ENCODE measurements at regions not wholly inside any gene's neighbourhood (a gene's known extent, or its start where the extent isn't known, plus 50 kb on each side); places are given as distances from the start of the nearest gene placed in this dataset.

DNA sequence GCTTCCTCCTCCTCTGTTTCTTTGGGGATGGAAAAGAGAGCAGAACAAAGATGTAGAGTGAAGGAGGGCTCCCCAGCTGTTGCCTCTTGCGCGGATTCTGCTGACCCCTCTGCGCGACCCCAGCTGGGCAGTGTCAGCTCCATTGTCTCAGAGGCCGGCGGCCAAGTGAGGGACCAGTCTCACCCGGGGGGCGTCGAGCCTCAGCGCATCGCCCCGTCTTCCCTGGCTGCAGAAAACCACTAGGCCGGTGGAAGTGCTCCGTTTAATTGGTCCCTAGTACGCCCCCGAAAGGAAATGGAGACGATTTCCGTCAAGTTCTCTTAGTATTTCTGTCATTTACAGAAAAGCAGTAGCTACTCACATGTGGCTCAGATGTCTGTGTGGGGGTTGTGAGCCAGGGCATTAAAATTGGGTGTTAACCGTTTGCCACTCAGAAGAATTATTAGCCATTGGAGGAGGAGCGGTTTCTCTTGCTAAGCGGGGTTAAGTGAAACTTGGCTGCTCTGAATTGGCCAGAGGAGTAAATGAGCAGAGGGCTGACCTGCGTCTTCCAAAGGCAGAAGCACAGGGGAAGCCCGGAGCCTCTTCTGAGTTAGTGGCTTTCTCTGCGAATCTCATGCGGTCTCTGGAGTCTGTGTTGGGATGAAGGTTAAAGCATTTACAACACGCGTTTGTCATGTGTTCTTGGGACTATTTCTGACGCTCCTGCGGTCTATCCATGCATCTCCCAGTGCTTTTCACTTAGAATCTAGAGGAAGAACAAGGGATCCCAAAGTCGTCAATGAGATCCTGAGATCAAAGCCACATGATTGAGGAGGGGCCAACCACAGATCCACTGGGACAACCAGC is 132.8 kb upstream of the MYO16 start:
- peak in 3 of 11 donors; percentile 13 to 34 (median 20) for DNase-seq (ENCODE audit: extremely low read depth in 1 of 11, low read depth in 9 of 11, low spot score in 4 of 11)

DNA sequence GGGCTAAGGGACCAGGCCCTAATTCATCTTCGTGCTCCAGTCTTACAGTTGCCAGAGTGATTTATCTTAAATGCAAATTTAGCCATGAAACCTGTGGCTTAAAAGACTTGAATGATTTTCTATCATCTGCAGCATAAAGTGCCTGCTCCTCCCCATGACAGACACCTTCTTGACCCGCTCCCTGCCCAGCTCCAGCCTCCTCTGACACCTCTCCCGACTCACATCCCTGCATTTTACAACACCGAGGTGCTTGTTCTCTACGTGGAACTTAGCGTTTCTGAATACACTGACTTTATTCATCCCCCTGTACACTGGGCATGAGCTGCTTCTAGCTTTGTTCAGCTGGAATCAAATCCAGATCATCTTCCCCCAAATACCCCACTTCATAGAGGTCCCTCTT is 128.7 kb upstream of the MYO16 start:
- no peak for DNase-seq (ENCODE audit: extremely low read depth in 1 of 11, low read depth in 9 of 11, low spot score in 4 of 11)

DNA sequence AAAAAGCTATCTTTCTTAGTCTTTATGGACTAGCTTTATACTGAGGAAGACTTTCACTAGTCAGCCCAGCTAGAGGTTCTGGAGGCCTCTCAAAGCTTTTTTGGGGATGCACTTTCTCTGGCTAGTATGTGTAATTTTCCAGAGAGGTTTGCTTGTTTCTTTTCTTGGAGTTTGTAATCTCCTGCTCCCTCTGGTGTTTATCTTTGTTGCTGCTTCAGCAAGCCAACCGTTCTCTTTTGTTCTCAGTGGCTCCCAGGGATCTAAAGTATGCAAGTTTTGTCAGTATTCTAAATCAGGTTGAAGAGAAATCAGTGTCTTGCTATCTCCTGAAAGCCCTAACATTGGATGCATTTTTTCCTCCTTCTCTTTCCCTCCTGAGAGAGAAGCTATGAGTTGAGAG is 121.1 kb upstream of the MYO16 start:
- no peak for DNase-seq (ENCODE audit: extremely low read depth in 1 of 11, low read depth in 9 of 11, low spot score in 4 of 11)

DNA sequence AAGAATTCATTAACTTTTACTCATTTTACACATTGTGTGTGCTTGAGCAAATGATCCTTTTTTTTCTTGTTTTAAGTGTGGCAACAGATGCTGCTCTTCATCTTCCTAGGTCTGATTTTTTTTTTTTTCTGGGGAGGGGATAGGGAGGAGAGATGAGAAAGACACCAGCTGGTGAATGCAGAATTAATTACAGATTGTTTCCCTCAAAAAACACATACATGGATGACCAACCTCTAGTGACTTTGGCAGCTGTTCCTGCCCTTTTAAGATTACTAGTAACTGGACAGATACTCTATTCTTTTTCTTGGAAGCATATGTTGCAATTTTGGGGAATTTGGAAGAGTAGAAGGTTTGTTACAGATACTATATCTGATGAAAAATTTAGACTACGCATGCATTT is 103.6 kb upstream of the MYO16 start:
- peak in 2 of 11 donors; percentile 4 to 5 for DNase-seq (ENCODE audit: extremely low read depth in 1 of 11, low read depth in 9 of 11, low spot score in 4 of 11)

DNA sequence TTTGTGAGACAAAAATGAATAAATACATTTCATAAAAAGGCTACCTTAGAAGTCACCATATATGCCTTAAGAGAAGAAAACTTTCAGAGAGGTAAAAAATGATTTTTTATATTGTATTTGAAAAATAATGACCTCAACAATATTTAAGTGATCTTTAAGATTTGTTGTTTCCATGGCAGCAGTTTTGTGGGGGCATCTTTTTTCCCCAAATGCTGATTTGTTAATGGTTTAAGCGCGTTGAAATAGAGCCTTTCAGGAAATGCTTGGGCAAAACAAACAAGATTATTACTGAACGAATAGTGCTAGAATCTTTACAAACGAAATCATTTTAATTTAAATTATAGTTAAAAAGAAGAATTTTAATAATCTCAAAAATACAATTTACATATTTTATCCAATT is 103.1 kb upstream of the MYO16 start:
- DNase-seq (ENCODE audit: extremely low read depth in 1 of 11, low read depth in 9 of 11, low spot score in 4 of 11): no peak

DNA sequence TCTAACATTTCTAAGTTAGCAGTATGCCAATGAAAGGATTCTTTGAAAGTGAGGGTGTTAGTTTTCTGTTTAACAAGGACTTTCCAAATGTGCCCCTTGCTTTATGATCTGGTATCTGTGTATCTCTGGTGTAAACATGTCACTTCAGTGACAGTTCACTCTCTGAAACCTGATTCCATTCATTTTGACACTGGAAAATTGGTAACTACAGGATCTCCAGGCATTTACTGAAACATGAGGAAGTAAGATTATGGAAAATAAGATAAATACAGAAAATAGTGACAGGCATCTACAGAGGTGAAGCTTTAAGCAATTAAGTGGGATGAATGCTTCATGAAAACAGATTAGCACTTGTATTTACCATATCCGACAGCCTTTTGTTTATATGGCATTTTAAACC is 101.6 kb upstream of the MYO16 start:
- no peak for DNase-seq (ENCODE audit: extremely low read depth in 1 of 11, low read depth in 9 of 11, low spot score in 4 of 11)

DNA sequence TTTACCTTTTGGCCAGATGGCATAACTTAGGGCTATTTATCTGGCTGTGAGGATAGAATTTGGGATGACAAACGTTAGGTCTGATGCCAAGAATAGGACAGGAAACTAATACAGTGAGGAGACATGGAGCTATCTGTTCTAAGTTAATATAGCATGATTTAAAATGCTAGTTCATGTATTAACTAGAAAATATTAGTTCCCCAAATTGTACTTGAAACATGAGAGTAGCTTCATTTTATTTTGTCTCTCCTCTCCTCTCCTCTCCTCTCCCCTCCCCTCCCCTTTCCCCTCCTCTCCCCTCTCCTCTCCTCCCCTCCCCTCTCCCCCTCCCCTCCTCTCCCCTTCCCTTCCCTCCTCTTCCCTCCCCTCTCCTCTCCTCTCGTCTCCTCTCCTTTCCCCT is 101.1 kb upstream of the MYO16 start:
- no peak for DNase-seq (ENCODE audit: extremely low read depth in 1 of 11, low read depth in 9 of 11, low spot score in 4 of 11)

DNA sequence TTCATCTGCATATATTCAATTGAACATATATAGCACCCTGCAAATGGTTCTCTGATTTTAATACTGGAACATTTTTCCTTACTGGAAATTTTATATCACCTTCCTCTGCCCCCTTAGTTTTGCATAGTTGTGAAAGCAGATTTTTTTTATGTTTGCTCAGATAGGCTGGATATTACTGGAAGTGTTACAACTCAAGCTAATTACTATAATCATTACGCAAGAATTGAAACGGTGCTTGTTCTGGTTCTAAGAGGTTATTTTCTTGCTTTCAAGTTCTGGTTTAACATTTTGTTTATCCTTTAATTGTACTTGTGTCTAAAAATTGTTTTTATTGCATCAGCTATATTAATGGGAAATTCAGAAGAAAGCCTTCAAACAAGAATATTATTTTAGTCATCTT is 95.6 kb upstream of the MYO16 start:
- DNase-seq (ENCODE audit: extremely low read depth in 1 of 11, low read depth in 9 of 11, low spot score in 4 of 11): no peak

DNA sequence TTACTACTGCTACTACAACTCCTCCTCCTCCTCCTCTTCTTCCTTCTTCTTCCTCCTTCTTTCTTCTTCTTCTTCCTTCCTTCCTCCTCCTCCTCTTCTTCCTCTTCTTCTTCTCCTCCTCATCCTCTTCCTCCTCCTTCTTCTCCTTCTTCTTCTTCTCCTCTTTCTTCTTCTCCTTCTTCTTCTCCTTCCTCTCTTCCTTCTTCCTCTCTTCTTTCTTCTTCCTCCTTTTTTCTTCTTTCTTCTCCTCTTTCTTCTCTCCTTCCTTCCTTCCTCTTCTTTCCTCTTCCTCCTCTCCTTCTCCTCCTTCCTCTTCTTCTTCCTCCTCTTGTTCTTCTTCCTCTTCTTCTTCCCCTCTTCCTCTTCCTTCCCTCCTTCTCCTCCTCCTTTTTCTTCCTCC is 94.7 kb upstream of the MYO16 start:
- no peak for DNase-seq (ENCODE audit: extremely low read depth in 1 of 11, low read depth in 9 of 11, low spot score in 4 of 11)

DNA sequence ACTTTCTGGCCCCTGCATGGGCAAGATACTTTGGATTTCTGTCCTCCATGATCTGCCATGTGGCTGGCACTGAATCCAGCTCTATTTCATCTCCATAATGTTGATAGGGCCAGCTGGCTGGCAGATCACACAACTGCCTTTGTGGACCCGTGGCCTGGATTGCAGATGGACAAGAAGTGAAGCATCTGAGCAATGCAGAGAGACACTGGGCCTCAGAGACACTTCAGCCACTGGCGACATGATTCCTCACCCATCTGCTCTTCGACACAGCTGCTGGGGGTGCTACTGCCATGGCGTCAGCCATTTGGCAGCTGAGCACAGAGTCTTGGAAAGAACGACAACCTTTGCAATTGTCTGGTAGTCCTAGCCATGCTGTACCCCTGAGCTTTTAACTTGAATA is 79.5 kb upstream of the MYO16 start:
- no peak for DNase-seq (ENCODE audit: extremely low read depth in 1 of 11, low read depth in 9 of 11, low spot score in 4 of 11)

DNA sequence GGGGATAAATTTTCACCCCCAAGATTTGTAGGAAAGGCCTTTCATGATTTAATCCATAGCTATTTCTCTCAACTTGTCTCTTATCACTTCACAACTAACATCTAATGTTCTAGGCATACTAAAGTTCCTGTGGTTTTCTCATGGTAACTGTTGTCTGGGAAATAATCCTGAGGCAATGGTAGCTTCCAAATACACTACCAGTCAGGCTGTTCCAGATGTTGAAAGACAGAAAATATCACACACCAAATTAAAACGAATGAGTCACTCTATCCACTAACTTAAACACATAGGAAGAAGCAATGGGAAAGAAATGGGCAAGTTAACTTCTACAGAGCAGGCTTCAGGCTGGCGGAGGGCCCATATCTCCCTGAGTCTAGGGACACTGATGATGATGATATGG is 77.7 kb upstream of the MYO16 start:
- no peak for DNase-seq (ENCODE audit: extremely low read depth in 1 of 11, low read depth in 9 of 11, low spot score in 4 of 11)

DNA sequence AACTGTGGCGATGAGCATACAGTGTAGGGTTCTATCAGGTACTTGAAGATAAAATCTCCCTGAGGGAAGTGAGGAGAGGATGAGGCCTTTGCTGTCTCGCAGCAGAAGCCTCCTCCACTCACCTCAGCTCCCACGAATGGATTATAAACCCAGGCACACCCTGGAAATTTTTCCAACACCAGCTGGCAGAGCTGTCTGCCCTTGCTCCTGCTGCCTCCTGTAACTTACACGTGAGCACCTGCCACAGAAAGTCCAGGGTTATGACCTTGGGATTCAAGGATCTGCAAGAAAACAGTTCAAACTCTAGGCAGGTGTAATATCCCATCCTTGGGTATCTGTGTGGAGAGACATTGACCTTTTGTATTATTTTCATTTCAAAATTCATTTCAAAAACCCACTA is 70.9 kb upstream of the MYO16 start:
- DNase-seq (ENCODE audit: extremely low read depth in 1 of 11, low read depth in 9 of 11, low spot score in 4 of 11): no peak

DNA sequence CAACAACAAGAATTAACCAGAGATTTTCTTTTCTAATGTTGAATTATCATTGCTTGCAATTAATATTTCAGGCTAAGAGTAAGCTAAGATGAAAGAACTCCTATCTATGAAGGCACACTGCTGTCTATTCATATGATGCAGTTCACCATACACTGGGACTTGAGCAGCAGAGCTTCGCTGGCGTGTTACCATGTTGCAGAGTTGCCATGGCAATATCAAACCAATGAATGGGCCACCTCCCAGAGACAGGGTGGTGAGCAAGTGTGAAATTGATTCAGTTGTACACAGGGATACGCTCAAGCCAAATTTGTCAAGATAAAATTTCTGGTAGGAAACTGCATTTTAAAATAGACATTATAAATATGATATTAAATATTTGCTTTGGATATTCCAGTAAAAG is 69.3 kb upstream of the MYO16 start:
- DNase-seq (ENCODE audit: extremely low read depth in 1 of 11, low read depth in 9 of 11, low spot score in 4 of 11): no peak

DNA sequence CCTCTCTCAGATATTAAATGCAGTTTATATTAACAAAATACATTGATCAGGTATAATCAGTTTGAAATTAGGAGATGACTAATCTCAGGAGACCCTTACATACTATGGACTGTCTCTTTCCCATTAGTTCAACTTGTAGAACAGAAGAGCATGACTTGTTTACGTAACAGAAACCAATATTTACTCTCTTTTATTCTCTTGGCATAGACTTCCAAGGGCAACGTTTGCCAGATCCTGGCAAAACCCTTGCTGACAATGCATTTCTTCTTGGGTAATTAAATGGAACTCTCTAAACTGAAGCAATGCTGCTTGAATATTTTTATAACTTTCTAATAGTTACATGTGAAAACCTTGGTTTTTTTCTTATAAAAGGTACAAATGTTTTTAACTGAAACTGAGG is 68.3 kb upstream of the MYO16 start:
- no peak for DNase-seq (ENCODE audit: extremely low read depth in 1 of 11, low read depth in 9 of 11, low spot score in 4 of 11)

DNA sequence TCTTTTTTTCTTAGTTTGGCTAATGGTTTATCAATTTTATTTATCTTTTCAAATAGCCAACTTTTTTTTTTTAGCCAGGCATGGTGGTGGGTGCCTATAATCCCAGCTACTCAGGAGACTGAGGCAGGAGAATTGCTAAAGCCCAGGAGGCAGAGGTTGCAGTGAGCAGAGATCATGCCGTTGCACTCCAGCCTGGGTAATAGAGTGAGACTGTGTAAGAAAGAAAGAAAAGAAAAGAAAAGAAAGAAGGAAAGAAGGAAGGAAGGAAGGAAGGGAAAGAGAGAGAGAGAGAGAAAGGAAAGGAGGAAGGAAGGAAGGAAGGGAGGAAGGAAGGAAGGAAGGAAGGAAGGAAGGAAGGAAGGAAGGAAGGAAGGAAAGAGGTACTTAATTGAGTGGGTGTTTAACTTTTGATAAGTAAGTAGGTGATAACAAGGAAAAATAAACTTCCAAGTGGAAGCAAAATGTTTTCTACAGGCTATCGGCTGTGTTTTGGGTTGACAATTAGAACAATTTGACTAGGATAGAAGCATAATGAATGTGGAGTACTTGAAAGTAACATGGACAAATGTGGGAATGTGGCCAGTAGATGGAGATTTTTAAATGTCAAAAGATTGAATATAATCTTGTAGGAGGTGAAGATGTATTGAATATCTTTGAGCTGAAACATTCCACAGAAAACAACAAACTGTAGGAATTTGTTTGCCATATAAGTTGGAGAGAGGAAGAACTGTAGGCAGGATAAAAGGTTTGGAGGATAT is 62.8 kb upstream of the MYO16 start:
- no peak for DNase-seq (ENCODE audit: extremely low read depth in 1 of 11, low read depth in 9 of 11, low spot score in 4 of 11)

DNA sequence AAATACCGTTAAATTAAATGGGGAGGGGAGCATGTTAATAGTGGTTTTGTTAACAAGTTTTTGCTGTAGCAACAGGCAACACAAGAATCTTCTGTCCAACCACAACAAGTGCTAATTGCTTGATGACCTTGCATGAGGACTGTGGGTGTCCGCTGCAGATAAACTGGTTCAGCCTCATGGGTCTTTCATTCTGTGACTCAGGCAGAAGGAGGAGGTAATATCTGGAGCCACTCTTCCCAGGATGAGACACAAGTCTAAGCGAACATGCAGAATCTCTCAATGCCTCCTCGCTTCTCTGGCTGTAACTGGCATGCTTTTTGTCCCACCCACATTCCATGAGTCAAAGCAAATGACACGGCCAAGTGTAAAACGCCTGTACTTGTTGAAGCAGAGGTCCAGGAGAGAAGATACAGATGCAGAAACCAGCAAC is 56.6 kb upstream of the MYO16 start:
- DNase-seq (ENCODE audit: extremely low read depth in 1 of 11, low read depth in 9 of 11, low spot score in 4 of 11): no peak

DNA sequence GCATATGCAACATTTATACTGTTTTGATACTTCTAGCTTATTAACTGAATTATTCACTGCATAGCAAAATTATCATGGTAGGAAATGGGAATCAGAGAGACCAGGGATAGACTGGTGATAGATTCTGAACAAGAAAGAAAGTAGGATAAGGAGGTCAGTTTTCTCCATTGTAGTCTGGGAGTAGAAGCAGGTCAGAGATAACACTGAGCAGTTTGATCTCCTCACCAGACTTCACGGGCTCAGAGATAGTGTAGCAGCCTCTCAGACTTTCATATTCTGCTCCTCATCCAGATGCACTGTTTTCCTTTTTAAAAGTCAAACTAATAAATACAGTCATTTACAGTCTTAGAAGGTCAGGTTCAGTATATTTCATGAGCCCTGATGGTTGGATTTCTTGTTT is 56.0 kb upstream of the MYO16 start:
- DNase-seq (ENCODE audit: extremely low read depth in 1 of 11, low read depth in 9 of 11, low spot score in 4 of 11): no peak

DNA sequence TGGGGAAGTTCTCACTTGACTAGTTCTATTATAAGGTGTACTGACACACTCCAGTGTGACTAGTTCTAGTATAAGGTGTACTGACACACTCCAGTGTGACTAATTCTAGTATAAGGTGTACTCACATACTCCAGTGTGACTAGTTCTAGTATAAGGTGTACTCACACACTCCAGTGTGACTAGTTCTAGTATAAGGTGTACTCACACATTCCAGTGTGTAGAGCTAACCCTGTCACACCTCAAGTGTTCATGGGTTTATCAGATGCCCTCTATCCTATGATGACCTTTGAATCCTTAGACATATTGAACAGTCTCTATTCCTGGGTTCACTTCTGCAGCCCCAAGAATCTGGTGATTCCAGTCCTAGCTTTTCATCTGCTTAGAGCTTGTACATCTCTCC is 54.6 kb upstream of the MYO16 start:
- DNase-seq (ENCODE audit: extremely low read depth in 1 of 11, low read depth in 9 of 11, low spot score in 4 of 11): no peak

DNA sequence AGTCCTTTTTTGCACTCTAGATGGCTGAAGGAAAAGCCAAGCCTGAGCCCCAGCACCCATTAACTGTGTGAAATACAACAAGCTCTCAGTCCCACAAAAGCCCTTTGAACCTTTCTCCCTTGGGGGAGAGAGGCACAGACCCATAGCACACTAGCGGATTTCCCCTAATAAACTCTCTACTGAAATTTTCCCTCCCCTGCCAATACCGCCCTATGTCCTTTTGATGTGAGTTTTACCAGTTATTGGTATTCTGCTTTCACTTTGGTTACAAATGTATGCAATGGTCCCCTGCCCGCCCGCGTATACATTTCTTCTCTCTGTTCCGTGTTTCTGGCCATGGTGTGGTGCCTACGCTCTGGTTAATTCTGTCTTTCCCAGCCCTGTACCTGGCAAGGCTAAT is 54.0 kb upstream of the MYO16 start:
- DNase-seq (ENCODE audit: extremely low read depth in 1 of 11, low read depth in 9 of 11, low spot score in 4 of 11): no peak
